ENCODE measurements at regions not wholly inside any gene's neighbourhood (a gene's known extent, or its start where the extent isn't known, plus 50 kb on each side); places are given as distances from the start of the nearest gene placed in this dataset.

DNA sequence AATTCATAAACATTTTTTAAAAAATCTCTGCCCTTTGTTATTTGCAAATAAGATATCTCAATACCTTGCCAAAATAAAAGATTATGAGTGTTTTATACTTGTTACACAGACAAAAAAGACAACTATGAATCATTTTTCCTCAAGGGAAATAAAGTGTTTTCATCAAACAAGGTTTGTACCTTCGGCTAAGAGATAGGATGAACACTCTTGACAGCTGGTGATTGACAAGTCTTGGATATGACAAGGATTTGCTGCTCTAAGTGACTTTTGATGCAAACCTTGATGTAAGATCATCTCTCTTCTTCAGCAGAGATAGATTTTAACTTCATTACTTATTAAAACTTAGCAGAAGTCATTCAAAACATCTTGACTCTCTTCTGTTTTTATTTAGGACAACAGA lies 514.3 kb upstream of the IRAK1BP1 start:
- H3K4me1 ChIP-seq (ENCODE audit: control insufficient read depth, low read length): no peaks in the 10 kb centered on the region
- H3K27ac ChIP-seq (ENCODE audit: low read depth, low read length): no peak overlapping the region
- no peaks in the 10 kb centered on the region for H4K20me1 ChIP-seq (ENCODE audit: control insufficient read depth, insufficient read depth, low read depth, low read length)
- H3K4me2 ChIP-seq (ENCODE audit: low read length): no peak overlapping the region
- no peaks in the 10 kb centered on the region for H3F3A ChIP-seq (ENCODE audit: control insufficient read depth, insufficient read depth)
- TF ChIP-seq, protein P1, sequence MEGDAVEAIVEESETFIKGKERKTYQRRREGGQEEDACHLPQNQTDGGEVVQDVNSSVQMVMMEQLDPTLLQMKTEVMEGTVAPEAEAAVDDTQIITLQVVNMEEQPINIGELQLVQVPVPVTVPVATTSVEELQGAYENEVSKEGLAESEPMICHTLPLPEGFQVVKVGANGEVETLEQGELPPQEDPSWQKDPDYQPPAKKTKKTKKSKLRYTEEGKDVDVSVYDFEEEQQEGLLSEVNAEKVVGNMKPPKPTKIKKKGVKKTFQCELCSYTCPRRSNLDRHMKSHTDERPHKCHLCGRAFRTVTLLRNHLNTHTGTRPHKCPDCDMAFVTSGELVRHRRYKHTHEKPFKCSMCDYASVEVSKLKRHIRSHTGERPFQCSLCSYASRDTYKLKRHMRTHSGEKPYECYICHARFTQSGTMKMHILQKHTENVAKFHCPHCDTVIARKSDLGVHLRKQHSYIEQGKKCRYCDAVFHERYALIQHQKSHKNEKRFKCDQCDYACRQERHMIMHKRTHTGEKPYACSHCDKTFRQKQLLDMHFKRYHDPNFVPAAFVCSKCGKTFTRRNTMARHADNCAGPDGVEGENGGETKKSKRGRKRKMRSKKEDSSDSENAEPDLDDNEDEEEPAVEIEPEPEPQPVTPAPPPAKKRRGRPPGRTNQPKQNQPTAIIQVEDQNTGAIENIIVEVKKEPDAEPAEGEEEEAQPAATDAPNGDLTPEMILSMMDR (IDR thresholded peaks at IDR 0.05; ENCODE audit: low read depth, low read length, poor library complexity, severe bottlenecking): no peak
- TF ChIP-seq EZH2phosphoT487 (IDR thresholded peaks at IDR 0.05; ENCODE audit: borderline replicate concordance, low read length): no peak
- H3K36me3 ChIP-seq (ENCODE audit: control insufficient read depth, low read length): no peaks in the 10 kb centered on the region
- no peaks in the 10 kb centered on the region; the same call in 1 of the 2 replicates for H3K9me2 ChIP-seq (replicated peaks; ENCODE audit: control insufficient read depth, low read length)
- no peaks in the 10 kb centered on the region for H3K79me2 ChIP-seq (ENCODE audit: control insufficient read depth, low read length)
- H3K4me3 ChIP-seq (ENCODE audit: low read length): no peak overlapping the region
- no peaks in the 10 kb centered on the region for H3K9me3 ChIP-seq (ENCODE audit: control insufficient read depth, insufficient read depth, low read length)
- no peaks in the 10 kb centered on the region for H3K27me3 ChIP-seq (ENCODE audit: control insufficient read depth, low read length)

DNA sequence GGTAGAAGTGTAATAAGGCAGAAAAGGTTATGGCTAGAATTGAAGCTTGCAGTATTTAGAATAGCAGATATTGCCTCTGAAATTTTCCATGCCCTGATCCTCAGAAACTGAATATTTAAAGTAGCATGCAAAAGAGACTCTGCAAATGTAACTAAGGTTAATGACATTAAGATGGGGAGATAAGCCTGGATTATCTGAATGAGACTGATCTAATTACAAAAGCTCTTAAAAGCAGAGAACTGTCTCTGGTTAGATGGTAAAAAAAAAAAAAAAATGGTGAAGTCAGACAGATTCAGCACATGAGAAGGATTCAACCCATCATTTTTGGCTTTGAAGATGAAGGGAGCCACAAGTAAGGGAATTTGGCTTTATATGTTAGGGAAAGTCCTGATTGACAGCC lies 503.7 kb upstream of the IRAK1BP1 start:
- no peak overlapping the region for H3K27ac ChIP-seq (ENCODE audit: low read depth, low read length)
- no peaks in the 10 kb centered on the region for H3K9me3 ChIP-seq (ENCODE audit: control insufficient read depth, insufficient read depth, low read length)
- H3K79me2 ChIP-seq (ENCODE audit: control insufficient read depth, low read length): no peaks in the 10 kb centered on the region
- no peaks in the 10 kb centered on the region for H3K36me3 ChIP-seq (ENCODE audit: control insufficient read depth, low read length)
- H3K27me3 ChIP-seq (ENCODE audit: control insufficient read depth, low read length): no peaks in the 10 kb centered on the region
- H3K4me2 ChIP-seq (ENCODE audit: low read length): no peak overlapping the region
- no peaks in the 10 kb centered on the region for H3K9me2 ChIP-seq (replicated peaks; ENCODE audit: control insufficient read depth, low read length)
- no peaks in the 10 kb centered on the region for H4K20me1 ChIP-seq (ENCODE audit: control insufficient read depth, insufficient read depth, low read depth, low read length)
- no peak overlapping the region for H3K4me3 ChIP-seq (ENCODE audit: low read length)
- no peaks in the 10 kb centered on the region for H3F3A ChIP-seq (ENCODE audit: control insufficient read depth, insufficient read depth)
- no peaks in the 10 kb centered on the region for H3K4me1 ChIP-seq (ENCODE audit: control insufficient read depth, low read length)
- TF ChIP-seq, protein P1 (IDR thresholded peaks at IDR 0.05; ENCODE audit: low read depth, low read length, poor library complexity, severe bottlenecking): no peak
- no peak for TF ChIP-seq EZH2phosphoT487 (IDR thresholded peaks at IDR 0.05; ENCODE audit: borderline replicate concordance, low read length)

DNA sequence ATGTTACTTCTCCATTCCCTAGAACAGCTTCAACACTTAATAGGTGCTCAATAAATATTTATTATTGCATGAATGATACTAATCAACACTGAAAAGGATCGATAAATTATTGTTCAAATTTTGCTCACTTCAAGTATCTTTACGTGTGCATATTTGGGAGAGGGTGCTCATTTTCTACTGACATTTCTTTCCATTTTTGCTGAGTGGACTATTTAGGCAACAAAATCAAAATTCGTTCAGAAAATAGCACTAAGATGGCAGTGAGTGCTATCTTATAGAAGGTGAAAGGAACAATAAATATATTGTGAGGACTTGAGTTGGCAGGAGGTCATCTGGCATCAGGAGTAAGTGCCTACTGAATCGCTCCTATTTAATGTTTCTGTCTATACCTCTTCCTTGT lies 501.9 kb upstream of the IRAK1BP1 start:
- no peaks in the 10 kb centered on the region for H3K36me3 ChIP-seq (ENCODE audit: control insufficient read depth, low read length)
- no peaks in the 10 kb centered on the region for H4K20me1 ChIP-seq (ENCODE audit: control insufficient read depth, insufficient read depth, low read depth, low read length)
- no peak overlapping the region for H3K4me3 ChIP-seq (ENCODE audit: low read length)
- H3K9me3 ChIP-seq (ENCODE audit: control insufficient read depth, insufficient read depth, low read length): no peaks in the 10 kb centered on the region
- no peaks in the 10 kb centered on the region for H3K27me3 ChIP-seq (ENCODE audit: control insufficient read depth, low read length)
- H3K79me2 ChIP-seq (ENCODE audit: control insufficient read depth, low read length): no peaks in the 10 kb centered on the region
- H3K4me1 ChIP-seq (ENCODE audit: control insufficient read depth, low read length): no peaks in the 10 kb centered on the region
- H3K9me2 ChIP-seq (replicated peaks; ENCODE audit: control insufficient read depth, low read length): no peaks in the 10 kb centered on the region
- no peaks in the 10 kb centered on the region for H3F3A ChIP-seq (ENCODE audit: control insufficient read depth, insufficient read depth)
- no peak overlapping the region for H3K27ac ChIP-seq (ENCODE audit: low read depth, low read length)
- TF ChIP-seq EZH2phosphoT487 (IDR thresholded peaks at IDR 0.05; ENCODE audit: borderline replicate concordance, low read length): no peak
- TF ChIP-seq, protein P1 (IDR thresholded peaks at IDR 0.05; ENCODE audit: low read depth, low read length, poor library complexity, severe bottlenecking): no peak
- H3K4me2 ChIP-seq (ENCODE audit: low read length): no peak overlapping the region

DNA sequence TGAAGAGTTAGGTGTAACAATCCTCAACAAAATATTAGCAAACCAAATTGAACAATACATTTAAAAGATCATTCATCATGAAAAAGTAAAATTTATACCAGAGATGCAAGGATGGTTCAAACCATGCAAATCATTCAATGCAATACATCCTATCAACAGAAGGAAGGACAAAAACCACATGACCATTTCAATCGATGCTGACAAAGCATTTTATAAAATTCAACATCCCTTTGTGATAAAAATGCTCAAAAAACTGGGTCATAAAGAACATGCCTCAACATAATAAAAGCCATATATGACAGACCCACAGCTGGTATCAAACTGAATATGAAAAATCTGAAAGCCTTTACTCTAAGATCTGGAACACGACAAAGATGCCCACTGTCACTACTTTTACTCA lies 490.3 kb upstream of the IRAK1BP1 start:
- Histone ChIP-seq H3K27me3 (ENCODE audit: control insufficient read depth, low read length) (no peaks in the 10 kb centered on the region), H3K9me3 (ENCODE audit: control insufficient read depth, insufficient read depth, low read length) (no peaks in the 10 kb centered on the region), H3K27ac (ENCODE audit: low read depth, low read length) (no peak overlapping the region), H3K9me2 (replicated peaks; ENCODE audit: control insufficient read depth, low read length) (no peaks in the 10 kb centered on the region), H3K79me2 (ENCODE audit: control insufficient read depth, low read length) (no peaks in the 10 kb centered on the region), H4K20me1 (ENCODE audit: control insufficient read depth, insufficient read depth, low read depth, low read length) (no peaks in the 10 kb centered on the region), H3K4me3 (ENCODE audit: low read length) (no peak overlapping the region), H3F3A (ENCODE audit: control insufficient read depth, insufficient read depth) (no peaks in the 10 kb centered on the region), H3K36me3 (ENCODE audit: control insufficient read depth, low read length) (no peaks in the 10 kb centered on the region), H3K4me1 (ENCODE audit: control insufficient read depth, low read length) (no peaks in the 10 kb centered on the region), H3K4me2 (ENCODE audit: low read length) (no peak overlapping the region)
- TF ChIP-seq, protein P1 (IDR thresholded peaks at IDR 0.05; ENCODE audit: low read depth, low read length, poor library complexity, severe bottlenecking): no peak
- TF ChIP-seq EZH2phosphoT487 (IDR thresholded peaks at IDR 0.05; ENCODE audit: borderline replicate concordance, low read length): no peak

Data from DOHH2 (cell line).